Activated CD8-positive, alpha-beta memory T cell treated with anti-CD3 and anti-CD28 coated beads, Interleukin-2, amount 50 U/mL, for 1 hour (primary cell): ENCODE measurements at regions not wholly inside any gene's neighbourhood (a gene's known extent, or its start where the extent isn't known, plus 50 kb on each side); places are given as distances from the start of the nearest gene placed in this dataset.
"Not testable (repeated sequence)": the region's sequence is repeated elsewhere in the genome, so short reads cannot be mapped to it uniquely, and the experiment has no call there.

Experiments
- DNase-seq: peaks from one replicate; pipeline ENCODE4 v3.0.0-alpha.2; 2020; ENCODE audit errors: extremely low read depth

GRCh38 chrX:953879-954482 is 258.5 kb downstream of the CRLF2 start:
- DNase-seq = no peak

GRCh38 chrX:952816-953215 is 259.6 kb downstream of the CRLF2 start:
- DNase-seq = no peak

GRCh38 chrX:947262-947661 is 265.2 kb downstream of the CRLF2 start:
- not testable (repeated sequence) for DNase-seq

- DNase-seq = no peak
These were observed 269.4 kb downstream of the CRLF2 start for GRCh38 chrX:943035-943434.

- no peak for DNase-seq
These were observed 271.8 kb downstream of the CRLF2 start for GRCh38 chrX:940691-941090.

GRCh38 chrX:936979-937769 is 275.3 kb downstream of the CRLF2 start:
- no peak for DNase-seq

GRCh38 chrX:933611-934010 is 278.8 kb downstream of the CRLF2 start:
- DNase-seq = no peak

GRCh38 chrX:928606-929005 is 283.8 kb downstream of the CRLF2 start:
- no peak for DNase-seq

GRCh38 chrX:926991-927390 is 285.5 kb downstream of the CRLF2 start:
- DNase-seq = no peak

GRCh38 chrX:926070-926469 is 286.4 kb downstream of the CRLF2 start:
- DNase-seq = no peak

- no peak for DNase-seq
These were observed 286.8 kb downstream of the CRLF2 start for GRCh38 chrX:925652-926061.

- no peak for DNase-seq
These were observed 287.4 kb downstream of the CRLF2 start for GRCh38 chrX:925094-925493.

GRCh38 chrX:924017-924416 is 288.4 kb downstream of the CRLF2 start:
- DNase-seq = no peak

- DNase-seq = no peak
These were observed 289.7 kb downstream of the SHOX start for GRCh38 chrX:920234-920799.

- no peak for DNase-seq
These were observed 285.6 kb downstream of the SHOX start for GRCh38 chrX:916230-916599.

GRCh38 chrX:915427-916229 is 285.0 kb downstream of the SHOX start:
- no peak for DNase-seq

- DNase-seq = no peak
These were observed 283.6 kb downstream of the SHOX start for GRCh38 chrX:914206-914605.

GRCh38 chrX:912677-913076 is 282.1 kb downstream of the SHOX start:
- DNase-seq = no peak

- DNase-seq = not testable (repeated sequence)
These were observed 278.5 kb downstream of the SHOX start for GRCh38 chrX:909068-909467.

- no peak for DNase-seq
These were observed 276.0 kb downstream of the SHOX start for GRCh38 chrX:906586-906985.

GRCh38 chrX:905848-906566 is 275.4 kb downstream of the SHOX start:
- DNase-seq = no peak

- no peak for DNase-seq
These were observed 272.5 kb downstream of the SHOX start for GRCh38 chrX:903116-903515.
